AG09309 (cell line): ENCODE measurements at regions not wholly inside any gene's neighbourhood (a gene's known extent, or its start where the extent isn't known, plus 50 kb on each side); places are given as distances from the start of the nearest gene placed in this dataset.

Experiments used
- DNase-seq: peaks from one replicate; pipeline ENCODE4 v3.0.0-alpha.2; 2010; ENCODE audit warnings: low read depth
- H3K4me3 ChIP-seq: 2 replicates; pipeline ENCODE4 v1.5.1; 2011; ENCODE audit warnings: mild to moderate bottlenecking, low read depth, low read length, moderate library complexity; ENCODE audit not compliant: control insufficient read depth
- CTCF ChIP-seq: IDR thresholded peaks from 2 replicates; pipeline ENCODE4 v1.5.1; 2011; ENCODE audit warnings: mild to moderate bottlenecking, low read depth, low read length, inconsistent platforms; ENCODE audit not compliant: insufficient read depth, control insufficient read depth; ENCODE audit errors: missing control alignments

- TF ChIP-seq CTCF = no peak
- DNase-seq = no peak
- no peak overlapping the region for H3K4me3 ChIP-seq
Observed at GRCh38 chr1:58883888-58884482, 100.1 kb upstream of the JUN start.

- no peak overlapping the region for H3K4me3 ChIP-seq
- no peak for DNase-seq
- no peak for TF ChIP-seq CTCF
Observed at GRCh38 chr1:58884706-58885661, 101.1 kb upstream of the JUN start.

- no peak for DNase-seq
- H3K4me3 ChIP-seq = no peak overlapping the region
- TF ChIP-seq CTCF = no peak
Observed at GRCh38 chr1:58885998-58886397, 102.2 kb upstream of the JUN start.

GRCh38 chr1:58886611-58887010 lies 102.8 kb upstream of the JUN start:
- no peak for TF ChIP-seq CTCF
- no peak for DNase-seq
- H3K4me3 ChIP-seq = no peak overlapping the region

- H3K4me3 ChIP-seq = no peak overlapping the region
- no peak for TF ChIP-seq CTCF
- DNase-seq = no peak
Observed at GRCh38 chr1:58887059-58887458, 103.2 kb upstream of the JUN start.

GRCh38 chr1:58888833-58889232 lies 105.0 kb upstream of the JUN start:
- DNase-seq = no peak
- H3K4me3 ChIP-seq = no peak overlapping the region
- TF ChIP-seq CTCF = no peak
